ENCODE measurements at regions not wholly inside any gene's neighbourhood (a gene's known extent, or its start where the extent isn't known, plus 50 kb on each side); places are given as distances from the start of the nearest gene placed in this dataset.

DNA sequence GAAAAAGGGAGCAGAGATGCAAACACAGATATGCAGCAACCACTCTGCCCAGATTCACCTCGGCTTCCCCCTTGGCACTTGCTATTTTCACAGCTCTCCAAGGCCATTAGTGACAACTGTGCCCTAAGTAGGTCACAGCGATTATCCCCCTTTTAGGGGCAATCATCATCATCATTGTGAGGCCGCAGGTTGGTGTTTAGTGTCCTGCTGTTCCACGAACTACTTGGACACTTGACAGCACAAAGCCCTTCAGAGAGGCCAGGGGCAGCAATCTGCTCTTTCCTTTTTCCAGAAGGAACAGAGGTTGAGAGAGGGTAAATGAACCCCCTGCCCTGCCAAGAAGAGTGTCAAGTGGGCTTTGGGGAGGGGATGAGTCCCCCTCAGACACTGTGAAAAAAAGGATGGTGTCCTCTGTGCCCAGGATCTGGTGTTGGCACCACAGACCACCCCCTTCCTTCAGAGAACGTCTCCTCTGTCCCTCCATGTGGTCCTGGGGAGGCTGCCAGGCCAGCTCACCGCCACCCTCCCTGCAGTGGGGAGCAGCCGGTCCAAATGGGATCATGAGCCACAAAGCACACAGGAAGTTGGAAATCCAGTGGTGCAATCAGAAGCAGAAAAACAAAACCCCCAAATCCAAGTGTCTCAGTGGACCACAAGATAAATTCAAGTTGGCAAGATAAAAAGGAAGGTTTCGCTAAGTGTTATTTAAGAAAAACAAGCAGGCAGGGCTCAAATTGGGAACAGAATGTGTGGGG is 78.4 kb upstream of the MED9 start:
- DNase-seq (ENCODE audit: low read depth, low spot score) = no peak

DNA sequence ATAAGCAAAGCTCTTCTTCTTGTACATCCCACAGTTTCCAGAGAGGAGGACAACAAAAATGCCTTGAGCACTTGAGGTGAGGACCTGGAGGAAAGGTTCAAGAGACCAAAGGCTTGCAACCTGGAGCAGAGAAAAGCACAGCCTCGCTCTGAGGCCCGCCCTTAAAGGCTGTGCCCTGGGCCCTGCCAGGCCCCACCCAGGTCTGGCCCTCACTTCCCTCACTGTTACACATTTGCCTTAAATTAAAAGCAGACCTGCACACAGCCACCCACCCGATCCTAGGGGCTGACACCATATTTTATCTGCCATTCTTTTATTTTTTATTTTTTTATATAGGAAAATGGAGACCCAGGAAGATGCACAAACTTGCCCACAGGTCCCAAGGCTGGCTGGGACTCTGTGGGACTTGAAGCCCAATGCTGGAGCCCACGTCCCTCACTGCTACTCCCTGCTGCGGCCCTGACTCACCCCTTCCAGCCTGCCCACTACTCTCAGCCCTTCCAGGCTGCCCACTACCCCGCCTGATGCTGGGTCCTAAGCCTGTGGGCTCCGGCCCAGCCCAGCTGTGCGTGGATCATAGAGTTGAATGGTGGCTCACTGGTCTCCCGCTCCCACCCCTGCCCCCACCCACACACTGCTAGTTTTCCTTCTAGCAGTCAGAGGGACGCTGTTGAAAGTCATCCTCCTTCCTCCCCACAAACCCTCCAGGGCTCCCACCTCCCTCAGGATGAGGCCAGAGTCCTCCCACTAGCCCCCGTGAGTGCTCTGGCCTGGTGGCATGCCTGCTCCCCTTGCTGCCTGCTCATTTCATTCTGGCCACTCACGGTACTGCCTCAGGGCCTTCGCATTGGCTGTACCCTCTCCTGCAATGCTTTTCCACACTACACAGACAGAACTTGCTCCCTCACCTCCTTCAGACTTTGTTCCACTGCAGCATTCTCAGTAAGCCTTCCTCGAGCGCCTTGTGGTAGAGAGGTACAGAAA is 77.6 kb upstream of the MED9 start:
- no peak for DNase-seq (ENCODE audit: low read depth, low spot score)

DNA sequence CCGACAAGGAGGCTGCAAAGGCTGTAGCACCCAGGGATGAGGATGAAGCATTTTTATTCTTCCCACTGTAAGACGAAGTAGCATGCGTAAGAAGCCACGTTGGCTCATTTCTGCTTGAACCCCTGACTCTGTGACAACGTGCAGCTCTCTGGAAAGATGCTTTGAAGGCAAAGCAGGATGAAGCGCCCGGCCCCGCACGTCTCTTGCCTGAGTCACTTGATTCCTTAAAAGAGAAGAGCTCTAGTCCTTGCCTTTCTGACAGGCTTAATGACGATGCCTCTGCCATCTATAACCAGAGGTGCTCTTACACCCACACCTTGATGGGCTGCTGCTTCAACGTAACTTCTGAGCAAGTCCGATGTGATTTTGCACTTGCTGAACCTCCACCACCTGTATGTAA is 76.7 kb upstream of the MED9 start:
- DNase-seq (ENCODE audit: low read depth, low spot score) = no peak

DNA sequence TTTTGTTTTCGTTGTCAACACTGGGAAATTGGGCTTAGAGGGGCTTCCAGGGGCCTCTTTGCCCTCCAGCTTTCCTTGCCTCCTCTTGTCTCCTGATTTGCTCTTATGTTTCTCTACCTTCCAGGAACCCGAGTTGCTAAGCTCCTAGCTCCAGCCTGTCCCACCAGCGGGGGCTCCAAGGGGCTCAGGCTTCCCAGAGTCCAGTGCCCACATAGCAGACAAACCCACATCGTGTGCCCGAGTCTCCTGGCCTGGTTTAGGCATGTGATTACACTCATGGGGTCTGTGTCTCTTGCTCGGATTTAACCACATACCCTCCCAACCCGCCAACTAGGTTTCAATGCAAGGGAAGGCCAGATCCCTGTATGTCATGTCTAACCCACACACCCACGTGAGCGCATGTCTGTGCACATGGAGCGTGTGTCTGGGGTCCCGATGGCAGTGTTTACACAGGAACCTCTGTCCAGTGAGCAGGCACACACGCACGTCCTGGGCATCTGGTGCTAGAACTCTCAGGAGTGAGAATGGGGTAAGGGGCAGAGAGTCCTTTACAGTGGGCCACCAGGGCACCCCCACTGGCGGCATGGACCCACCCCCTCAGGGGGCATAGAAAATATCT is 76.1 kb upstream of the MED9 start:
- DNase-seq (ENCODE audit: low read depth, low spot score) = no peak

DNA sequence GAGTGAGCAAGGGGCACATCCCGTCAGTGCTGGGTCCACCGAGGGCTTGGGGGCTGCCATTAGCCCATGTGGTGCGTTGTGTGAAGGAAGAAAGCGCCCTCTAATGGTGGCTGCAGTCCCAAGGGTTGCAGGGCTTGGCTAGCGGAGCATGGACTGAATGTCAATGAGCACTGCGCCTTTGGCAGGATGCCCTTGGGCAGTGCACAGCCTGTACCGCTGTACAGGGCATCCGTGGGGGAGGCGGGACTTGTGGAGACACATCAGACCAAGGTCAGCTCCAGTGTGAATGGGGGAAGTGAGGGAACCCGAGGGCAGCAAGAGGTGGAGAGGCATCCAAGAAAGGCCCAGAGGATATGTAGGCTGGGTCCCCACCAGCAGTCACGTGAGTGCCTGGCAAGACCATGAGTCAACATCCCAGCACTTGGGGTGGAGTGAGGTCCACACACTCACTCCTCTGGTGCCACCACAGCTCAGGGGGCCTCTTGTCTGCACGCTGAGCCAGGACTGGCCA is 75.5 kb upstream of the MED9 start:
- DNase-seq (ENCODE audit: low read depth, low spot score) = peak; percentile 30

DNA sequence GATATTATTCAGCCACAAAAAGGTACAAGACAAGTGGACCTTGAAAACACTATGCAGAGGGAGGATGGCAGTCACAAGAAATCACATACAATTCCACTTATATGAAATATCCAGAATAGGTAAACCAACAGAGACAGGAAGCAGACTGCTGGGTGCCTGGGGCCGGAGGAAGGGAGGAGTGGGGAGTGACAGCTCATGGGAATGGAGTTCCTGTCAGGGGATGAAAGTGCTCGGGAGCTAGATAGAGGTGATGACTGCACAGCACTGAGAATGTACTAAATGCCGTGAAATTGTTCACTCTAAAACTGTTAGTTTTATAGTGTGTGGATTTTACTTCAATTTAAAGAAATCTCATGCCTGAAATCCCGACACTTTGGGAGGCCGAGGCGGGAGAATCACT is 74.2 kb upstream of the MED9 start:
- no peak for DNase-seq (ENCODE audit: low read depth, low spot score)

DNA sequence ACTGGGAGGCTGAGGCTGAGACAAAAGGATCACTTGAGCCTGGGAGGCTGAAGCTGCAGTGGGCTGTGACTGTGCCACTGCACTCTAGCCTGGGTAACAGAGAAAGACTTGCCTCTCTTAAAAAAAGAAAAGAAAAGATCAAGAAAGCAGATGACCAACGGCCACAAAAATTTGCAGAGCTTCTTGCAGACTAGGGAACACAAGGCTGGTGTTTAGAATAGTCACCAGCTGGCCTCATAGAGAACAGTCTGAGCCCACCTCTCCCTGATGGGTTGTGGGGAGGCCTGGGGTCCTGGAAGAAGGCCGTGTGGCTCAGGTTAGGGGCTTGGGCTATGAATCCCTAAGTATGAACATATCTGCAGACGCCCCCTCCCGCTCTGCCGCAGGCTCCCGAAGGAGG is 73.7 kb upstream of the MED9 start:
- DNase-seq (ENCODE audit: low read depth, low spot score) = no peak

DNA sequence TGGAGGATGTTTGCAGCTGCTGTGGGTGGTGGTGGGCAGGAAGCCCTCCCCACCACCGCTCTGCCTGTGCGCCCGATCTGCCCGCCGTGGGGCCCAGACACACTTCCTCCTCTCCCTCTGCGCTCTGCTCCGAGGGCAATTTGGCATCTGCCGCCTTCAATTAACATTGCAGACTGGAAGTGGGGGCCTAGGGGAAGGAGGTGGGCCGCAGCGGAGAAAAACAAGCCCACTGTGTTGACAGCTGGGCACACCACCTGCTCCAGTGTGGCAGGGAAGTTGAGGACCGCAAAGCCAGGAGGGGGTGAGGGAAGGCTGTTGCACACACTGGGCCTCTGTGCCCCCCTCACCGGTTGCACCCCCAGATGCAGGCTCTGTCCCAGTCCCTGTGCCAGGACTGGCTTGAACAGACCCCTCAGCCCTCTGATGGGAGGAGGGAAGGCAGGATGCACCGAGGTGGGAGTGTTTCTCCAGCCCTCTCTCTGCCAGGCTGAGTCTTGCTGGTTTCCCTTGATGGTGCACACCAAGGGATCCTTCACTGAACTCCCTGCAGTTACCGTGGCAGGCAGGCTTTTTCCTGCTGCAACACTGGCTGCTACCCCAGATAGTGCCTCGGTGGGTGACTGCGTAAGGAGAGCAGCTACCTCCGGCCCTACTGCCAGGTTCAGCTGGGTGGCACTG is 72.8 kb upstream of the MED9 start:
- DNase-seq (ENCODE audit: low read depth, low spot score) = no peak

DNA sequence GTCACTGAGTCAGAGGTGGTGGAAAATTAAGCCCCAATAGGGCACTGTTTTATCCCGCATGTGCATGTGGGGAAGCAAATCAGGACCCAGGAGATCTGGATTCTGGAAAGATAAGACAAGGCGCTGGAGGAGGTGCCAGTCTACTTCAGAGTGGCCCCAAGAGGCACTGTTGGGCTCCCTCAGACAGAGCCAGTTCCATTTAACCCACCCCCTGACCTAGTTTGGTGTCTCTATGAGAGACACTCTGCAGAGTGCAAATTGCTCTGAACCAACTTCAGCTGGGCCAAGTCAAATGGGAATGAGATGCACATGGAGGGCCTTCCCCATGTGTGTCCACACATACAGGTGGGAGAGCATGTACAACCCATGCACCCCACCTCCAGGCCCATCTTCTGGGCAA is 71.1 kb upstream of the MED9 start:
- no peak for DNase-seq (ENCODE audit: low read depth, low spot score)

DNA sequence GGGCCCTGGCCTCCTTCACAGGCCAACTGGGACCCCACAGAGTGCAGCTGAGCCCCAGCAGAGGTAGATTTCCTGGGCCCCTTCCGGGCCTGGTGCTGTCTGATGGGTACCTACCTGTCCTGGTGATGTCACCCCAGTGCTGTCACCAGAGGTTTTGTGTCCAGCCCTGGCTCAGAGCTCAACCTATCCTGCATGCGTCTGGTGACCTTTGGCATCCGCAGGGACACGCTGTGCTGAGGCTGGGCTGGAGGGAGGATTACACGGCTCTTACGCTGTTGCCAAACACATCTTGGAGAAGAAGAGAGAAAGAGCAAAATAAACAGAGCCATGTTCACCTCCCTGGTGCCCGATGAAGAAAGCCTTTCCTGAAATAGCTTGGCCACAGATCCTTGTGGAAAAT is 70.6 kb upstream of the MED9 start:
- no peak for DNase-seq (ENCODE audit: low read depth, low spot score)

DNA sequence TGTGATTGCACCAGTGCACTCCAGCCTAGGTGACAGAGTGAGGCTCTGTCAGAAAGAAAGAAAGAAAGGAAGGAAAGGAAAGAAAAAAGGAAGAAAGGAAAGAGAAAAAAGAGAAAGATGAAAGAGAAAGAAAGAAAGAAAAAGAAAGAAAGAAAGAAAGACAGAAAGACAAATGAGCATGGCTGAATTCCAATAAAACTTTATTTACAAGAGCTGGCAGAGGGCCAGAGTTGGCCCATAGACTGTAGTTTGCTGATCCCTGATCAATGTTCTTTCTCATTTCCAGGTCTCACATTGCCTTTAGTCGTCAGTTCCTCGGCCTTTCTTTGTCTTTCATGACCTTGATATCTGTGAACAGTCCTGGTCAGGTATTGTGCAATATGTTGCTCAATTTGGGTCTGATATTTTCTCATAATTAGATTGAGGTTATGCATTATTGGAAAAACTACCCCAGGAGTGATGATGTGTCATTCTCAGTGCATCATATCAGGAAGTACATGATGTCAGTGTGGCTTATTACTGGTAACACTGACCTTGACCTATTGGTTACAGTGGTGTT is 68.5 kb upstream of the MED9 start:
- DNase-seq (ENCODE audit: low read depth, low spot score) = no peak

DNA sequence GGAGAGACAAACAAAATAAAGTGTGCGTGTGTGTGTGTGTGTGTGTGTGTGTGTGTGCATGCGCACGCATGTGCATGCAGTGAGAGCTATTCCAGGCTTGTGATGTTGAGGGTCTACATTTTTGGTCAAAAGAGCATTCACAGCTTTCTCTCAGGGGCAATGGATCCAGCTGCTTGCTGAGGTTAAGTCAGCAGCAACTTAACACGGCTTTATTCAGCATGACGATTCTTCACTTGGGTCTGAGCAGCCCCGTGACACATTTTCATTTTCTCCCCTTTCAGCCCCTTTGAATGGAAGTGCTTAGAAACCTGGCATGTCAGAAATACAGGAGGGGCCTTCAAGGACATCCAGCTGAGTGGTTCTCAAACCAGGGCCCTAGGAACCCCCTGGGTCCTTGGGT is 66.4 kb upstream of the MED9 start:
- DNase-seq (ENCODE audit: low read depth, low spot score) = no peak

DNA sequence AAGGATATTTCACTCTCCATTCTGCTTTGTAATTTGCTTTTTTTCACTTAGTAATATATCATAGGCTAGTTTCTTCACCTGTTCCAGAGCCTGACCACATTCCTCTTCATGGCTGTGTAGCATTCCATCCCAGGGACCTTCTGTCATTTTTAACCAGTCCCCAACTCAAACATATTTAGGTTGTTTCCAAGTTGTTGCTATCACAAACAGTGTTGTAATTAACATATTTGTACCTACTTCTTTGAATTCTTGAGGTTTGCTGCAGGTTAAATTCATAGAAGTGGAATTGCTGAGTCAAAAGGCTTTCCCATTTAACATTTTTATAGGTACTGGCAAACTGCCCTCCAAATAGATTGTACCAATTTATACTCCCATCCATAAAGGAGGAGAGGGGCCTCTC is 65.1 kb upstream of the MED9 start:
- DNase-seq (ENCODE audit: low read depth, low spot score) = no peak

DNA sequence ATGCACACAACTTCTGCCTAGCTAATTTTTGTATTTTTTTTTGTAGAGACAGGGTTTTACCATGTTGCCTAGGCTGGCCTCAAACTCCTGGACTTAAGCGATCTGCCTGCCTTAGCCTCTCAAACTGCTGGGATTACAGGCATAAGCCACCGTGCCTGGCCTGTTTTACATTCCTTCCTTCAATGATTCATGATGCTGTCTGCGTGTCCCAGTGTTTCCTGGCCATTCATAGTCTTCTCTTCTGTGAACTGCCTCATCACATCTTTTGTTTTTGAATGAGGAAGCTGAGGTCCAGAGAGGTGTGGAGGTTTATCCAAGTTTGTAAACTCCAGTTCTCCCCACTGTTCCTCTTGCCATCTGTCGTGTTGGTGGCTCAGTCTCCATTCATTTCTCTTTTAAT is 64.5 kb upstream of the MED9 start:
- DNase-seq (ENCODE audit: low read depth, low spot score) = no peak

DNA sequence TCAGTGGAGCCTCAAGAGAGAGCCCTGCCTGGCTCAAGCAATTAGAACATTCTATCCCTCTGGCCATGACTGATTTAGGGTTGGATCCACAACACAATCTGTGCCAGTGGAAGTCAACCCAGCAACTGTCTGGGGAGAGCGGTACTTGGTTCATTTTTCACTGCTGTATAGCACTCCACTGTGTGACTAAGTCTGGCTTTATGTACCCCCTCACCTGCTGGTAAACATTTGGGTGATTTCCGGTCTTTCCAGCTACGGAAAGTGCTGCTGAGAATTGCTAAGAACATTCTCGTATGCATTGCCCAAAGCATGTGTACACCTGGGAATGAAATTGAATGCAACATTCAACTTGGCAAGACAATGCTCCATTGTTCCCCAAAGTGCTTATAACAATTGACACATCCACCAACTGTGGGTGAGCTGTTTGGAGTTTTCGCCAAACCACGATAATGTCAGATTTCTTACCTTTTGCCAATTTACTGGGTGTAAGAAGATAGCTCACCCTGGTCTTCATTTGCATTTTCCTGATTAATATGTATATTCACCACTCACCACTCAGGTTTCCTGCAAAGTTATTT is 63.5 kb upstream of the MED9 start:
- DNase-seq (ENCODE audit: low read depth, low spot score) = no peak

DNA sequence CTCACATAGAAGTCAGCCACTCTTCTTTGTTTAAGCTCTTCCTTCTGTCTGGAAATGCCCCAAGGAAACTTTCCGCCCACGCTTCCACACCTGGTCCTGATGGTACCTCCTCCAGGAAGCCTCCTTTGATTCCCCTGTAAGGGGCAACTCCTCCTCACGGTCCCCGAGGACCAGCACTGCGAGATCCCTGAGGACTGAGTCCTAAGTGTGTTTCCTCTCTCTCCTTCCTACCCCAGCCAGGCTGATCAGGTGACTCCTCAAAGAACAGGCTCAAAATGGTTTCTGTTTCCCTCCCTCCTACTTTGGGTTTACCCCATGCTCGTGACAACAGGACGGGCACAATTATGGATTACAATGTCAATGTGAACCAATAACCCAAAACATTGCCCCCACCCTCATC is 63.0 kb upstream of the MED9 start:
- DNase-seq (ENCODE audit: low read depth, low spot score) = no peak

DNA sequence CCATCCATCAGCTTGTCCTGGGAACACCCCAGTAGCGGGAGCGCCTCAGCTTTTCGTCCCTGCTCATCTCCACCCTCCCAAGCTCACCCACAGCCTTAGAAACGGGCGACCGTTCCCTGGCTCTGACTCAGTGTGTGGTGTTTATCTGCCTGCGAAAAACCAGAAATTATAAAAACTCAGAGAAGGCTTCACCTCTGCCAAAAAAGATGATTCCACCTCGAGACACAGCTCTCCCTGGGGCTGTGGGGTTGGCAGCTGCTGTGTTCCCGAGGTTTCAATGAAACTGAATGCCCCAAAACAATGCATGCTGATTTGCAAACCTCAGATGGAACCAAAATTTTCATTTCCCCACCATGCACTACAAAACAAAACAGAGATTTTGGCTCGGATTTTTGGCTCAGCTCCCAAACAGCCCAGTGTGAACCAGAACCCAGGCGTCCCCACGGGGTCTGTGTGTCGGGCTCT is 62.4 kb upstream of the MED9 start:
- no peak for DNase-seq (ENCODE audit: low read depth, low spot score)

DNA sequence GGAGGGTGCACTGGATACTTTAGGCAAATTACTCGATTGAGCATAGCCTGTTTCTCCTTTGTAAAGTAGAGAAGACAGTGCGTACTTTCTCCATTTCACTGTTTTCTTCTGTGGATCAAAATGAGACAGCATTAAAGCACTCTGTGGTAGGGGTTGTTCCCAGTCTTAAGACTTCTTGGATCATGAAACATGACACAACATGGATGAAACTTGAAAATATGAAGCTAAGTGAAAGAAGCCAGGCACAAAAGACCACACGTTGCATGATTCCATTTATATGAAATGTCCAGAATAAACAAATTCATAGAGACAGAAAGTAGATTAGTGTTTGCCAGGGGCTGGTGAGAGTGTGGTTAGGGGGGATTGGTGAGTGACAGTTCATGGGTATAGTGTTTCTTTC is 61.8 kb upstream of the MED9 start:
- DNase-seq (ENCODE audit: low read depth, low spot score) = no peak

DNA sequence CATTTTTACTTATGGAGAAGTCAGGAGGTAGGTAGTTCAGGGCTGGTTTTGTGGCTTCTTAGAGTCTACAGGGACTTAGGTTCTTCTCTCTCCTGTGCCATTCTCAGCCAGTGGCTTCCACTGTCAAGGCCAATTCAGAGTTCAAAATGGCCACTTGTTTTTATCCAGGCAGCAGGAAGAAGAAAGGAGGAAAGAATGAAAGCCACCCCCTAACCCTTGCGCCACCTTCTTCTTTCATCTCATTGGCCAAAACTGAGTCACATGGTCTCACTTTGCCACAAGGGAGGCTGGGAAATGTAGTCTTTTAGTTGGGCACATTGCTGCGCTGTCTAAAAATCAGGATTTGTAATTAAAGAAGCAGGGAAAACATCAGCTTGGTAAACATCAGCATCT is 60.8 kb upstream of the MED9 start:
- peak; percentile 70 for DNase-seq (ENCODE audit: low read depth, low spot score)

DNA sequence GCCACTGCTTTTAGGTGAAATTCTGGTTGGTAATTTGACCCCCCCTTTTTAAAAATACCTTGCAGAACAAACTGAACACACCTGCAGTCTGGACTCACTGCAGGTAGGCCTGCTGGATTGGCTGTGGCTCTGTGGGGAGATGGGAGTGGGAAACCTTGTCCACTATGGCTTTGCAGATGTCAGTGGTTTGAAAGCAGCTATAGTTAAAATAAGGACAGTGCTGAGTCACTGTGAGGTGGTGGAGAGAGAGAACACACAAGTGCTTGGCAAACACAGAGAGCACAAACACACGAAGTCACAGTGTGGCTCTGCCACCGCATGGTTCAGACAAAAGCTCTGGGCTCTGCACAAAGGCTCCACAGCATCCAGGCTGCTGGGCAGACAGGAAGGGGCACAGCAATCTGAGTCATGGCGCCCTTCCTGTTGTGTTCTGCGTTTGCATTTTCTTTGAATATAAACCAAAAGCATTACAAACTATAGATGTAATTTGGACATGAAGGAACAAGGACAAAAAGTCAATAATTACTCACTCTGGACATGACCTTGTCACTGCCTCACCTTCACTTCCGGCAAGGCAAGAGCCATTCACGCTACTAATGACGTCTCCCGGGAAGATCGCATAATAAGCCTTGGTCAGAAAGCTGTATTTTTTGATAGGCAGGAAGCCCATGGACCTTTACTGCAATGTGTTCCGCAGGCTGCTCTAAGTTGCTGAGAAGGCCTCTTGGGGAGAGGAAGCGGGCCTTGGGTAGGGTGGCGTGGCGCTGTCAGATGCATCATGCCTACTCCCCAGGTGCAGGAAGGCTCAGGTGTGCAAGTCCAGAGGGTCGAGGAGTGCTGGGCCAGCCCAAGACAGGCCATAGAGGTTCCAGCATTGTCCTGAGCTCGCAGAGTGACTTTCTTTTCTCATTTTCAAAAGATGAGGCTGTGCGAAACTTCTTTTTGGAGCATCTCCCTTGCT is 60.1 kb upstream of the MED9 start:
- no peak for DNase-seq (ENCODE audit: low read depth, low spot score)

All from iPS DF 19.7 (cell line).